ENCODE measurements at regions not wholly inside any gene's neighbourhood (a gene's known extent, or its start where the extent isn't known, plus 50 kb on each side); places are given as distances from the start of the nearest gene placed in this dataset.

GRCh38 chr14:104435147-104436046, 144.2 kb upstream of the C14orf180 start (continued):
- TF ChIP-seq CTCF (IDR thresholded peaks at IDR 0.05; ENCODE audit: low read depth, low read length, missing input control) (no peak), RAD21 (IDR thresholded peaks at IDR 0.05) (no peak), RXRA (IDR thresholded peaks at IDR 0.05) (no peak)

- no peaks in the 10 kb centered on the region for H3K4me1 ChIP-seq (ENCODE audit: control insufficient read depth in 4 of 4, insufficient read depth in 4 of 4, low read length in 3 of 4)
- no peaks in the 10 kb centered on the region for H3K36me3 ChIP-seq (ENCODE audit: control insufficient read depth in 4 of 4, insufficient read depth in 3 of 4, low read depth in 1 of 4, low read length in 3 of 4)
- WGBS: 44% methylated on average over 20 of the region's 20 CpGs
- DNase-seq (ENCODE audit: low spot score): peak; percentile 41
- H3K9me3 ChIP-seq (ENCODE audit: control insufficient read depth in 4 of 4, low read length in 3 of 4): no peaks in the 10 kb centered on the region
- TF ChIP-seq REST (IDR thresholded peaks at IDR 0.05): no peak
- peak; percentile 19 for TF ChIP-seq SP1 (IDR thresholded peaks at IDR 0.05)
- TF ChIP-seq CTCF (IDR thresholded peaks at IDR 0.05; ENCODE audit: low read depth, low read length, missing input control): no peak
- TF ChIP-seq FOXA1 (IDR thresholded peaks at IDR 0.05): no peak
- TF ChIP-seq RXRA (IDR thresholded peaks at IDR 0.05): no peak
- peak in 1 of 2 donors; percentile 20 for TF ChIP-seq RAD21 (IDR thresholded peaks at IDR 0.05)
- no peak for TF ChIP-seq NR2F2 (IDR thresholded peaks at IDR 0.05)
- TF ChIP-seq HNF4G (IDR thresholded peaks at IDR 0.05): no peak
- TF ChIP-seq TAF1 (conservative IDR thresholded peaks at IDR 0.05): no peak
- TF ChIP-seq MAX (IDR thresholded peaks at IDR 0.05): no peak
- TF ChIP-seq ZBTB33 (IDR thresholded peaks at IDR 0.05): no peak
- peak overlapping the region in 1 of 2 donors; percentile 39 for H3K27ac ChIP-seq (ENCODE audit: low read depth in 1 of 2, low read length in 2 of 2)
- H3K4me3 ChIP-seq (ENCODE audit: low read depth in 1 of 3, low read length in 3 of 3): no peak overlapping the region
- H3K9ac ChIP-seq (ENCODE audit: low read depth in 1 of 2, low read length in 2 of 2): no peak overlapping the region
- H3K27me3 ChIP-seq (ENCODE audit: control insufficient read depth in 4 of 4, insufficient read depth in 4 of 4, low read length in 3 of 4): no peaks in the 10 kb centered on the region
Observed at GRCh38 chr14:104436047-104436591, 143.4 kb upstream of the C14orf180 start.
